ENCODE measurements at regions not wholly inside any gene's neighbourhood (a gene's known extent, or its start where the extent isn't known, plus 50 kb on each side); places are given as distances from the start of the nearest gene placed in this dataset.

DNA sequence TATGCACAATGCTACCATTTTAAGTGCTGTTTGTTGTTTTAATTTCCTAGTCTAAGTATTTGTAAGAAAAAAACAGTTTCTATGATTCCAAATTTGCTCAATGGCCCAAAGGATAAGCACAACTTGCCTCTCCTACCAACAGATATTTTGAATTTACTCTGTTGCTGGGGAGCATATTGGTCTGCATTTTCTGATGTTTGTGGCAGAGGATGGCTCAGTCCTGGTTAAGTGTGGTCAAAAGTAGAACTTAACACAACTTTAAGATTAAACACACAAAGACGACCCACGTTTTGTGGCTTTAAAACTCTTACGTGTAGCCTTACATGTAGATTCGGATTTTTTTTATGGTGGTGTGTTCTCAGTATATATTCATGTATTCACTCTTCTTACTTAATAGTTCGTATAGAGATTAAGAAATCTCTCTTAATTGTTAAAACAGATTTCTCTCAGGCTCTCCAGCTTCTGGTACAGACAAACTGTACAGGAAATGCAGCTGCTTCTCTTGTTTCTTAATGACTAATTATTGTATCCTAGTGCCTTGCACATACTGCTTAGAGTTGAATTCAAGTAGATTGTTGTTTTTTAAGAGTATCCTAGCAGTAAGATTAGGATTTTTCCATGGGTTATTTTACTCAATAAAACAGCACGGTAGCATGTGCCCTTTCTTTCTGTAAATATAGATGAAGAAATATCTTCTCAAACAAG is 86.2 kb downstream of the GPR85 start:
- TF ChIP-seq, protein P1, sequence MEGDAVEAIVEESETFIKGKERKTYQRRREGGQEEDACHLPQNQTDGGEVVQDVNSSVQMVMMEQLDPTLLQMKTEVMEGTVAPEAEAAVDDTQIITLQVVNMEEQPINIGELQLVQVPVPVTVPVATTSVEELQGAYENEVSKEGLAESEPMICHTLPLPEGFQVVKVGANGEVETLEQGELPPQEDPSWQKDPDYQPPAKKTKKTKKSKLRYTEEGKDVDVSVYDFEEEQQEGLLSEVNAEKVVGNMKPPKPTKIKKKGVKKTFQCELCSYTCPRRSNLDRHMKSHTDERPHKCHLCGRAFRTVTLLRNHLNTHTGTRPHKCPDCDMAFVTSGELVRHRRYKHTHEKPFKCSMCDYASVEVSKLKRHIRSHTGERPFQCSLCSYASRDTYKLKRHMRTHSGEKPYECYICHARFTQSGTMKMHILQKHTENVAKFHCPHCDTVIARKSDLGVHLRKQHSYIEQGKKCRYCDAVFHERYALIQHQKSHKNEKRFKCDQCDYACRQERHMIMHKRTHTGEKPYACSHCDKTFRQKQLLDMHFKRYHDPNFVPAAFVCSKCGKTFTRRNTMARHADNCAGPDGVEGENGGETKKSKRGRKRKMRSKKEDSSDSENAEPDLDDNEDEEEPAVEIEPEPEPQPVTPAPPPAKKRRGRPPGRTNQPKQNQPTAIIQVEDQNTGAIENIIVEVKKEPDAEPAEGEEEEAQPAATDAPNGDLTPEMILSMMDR (IDR thresholded peaks at IDR 0.05; ENCODE audit: insufficient read depth, low read length), result no peak
- TF ChIP-seq, protein P2, sequence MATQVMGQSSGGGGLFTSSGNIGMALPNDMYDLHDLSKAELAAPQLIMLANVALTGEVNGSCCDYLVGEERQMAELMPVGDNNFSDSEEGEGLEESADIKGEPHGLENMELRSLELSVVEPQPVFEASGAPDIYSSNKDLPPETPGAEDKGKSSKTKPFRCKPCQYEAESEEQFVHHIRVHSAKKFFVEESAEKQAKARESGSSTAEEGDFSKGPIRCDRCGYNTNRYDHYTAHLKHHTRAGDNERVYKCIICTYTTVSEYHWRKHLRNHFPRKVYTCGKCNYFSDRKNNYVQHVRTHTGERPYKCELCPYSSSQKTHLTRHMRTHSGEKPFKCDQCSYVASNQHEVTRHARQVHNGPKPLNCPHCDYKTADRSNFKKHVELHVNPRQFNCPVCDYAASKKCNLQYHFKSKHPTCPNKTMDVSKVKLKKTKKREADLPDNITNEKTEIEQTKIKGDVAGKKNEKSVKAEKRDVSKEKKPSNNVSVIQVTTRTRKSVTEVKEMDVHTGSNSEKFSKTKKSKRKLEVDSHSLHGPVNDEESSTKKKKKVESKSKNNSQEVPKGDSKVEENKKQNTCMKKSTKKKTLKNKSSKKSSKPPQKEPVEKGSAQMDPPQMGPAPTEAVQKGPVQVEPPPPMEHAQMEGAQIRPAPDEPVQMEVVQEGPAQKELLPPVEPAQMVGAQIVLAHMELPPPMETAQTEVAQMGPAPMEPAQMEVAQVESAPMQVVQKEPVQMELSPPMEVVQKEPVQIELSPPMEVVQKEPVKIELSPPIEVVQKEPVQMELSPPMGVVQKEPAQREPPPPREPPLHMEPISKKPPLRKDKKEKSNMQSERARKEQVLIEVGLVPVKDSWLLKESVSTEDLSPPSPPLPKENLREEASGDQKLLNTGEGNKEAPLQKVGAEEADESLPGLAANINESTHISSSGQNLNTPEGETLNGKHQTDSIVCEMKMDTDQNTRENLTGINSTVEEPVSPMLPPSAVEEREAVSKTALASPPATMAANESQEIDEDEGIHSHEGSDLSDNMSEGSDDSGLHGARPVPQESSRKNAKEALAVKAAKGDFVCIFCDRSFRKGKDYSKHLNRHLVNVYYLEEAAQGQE (IDR thresholded peaks at IDR 0.05; ENCODE audit: insufficient replicate concordance, low read depth), result no peak
- no peak for TF ChIP-seq POLR2AphosphoS5 (IDR thresholded peaks at IDR 0.05; ENCODE audit: low read depth)
- no peak for TF ChIP-seq GABPA (IDR thresholded peaks at IDR 0.05; ENCODE audit: low read depth)
